Esophagus squamous epithelium (tissue), 5 donors: ENCODE measurements at regions not wholly inside any gene's neighbourhood (a gene's known extent, or its start where the extent isn't known, plus 50 kb on each side); places are given as distances from the start of the nearest gene placed in this dataset.

Source experiments
- DNase-seq: peaks from one replicate; lab custom pipeline; 2025; lab: John Stamatoyannopoulos, UW
- H3K27ac ChIP-seq, 4 donors: fragments of 200-600 bp; sonication (generic); one replicate each; pipeline ENCODE4 v1.5.1; 2016 to 2019; ENCODE audit warnings: mild to moderate bottlenecking in 1 of 4
- H3K27me3 ChIP-seq, 4 donors: fragments of 200-600 bp; sonication (generic); 1 replicate in 3 of 4; 2 replicates in 1 of 4; pipeline versions ENCODE4 v1.5.1 to v1.6.0; 2017 to 2021; ENCODE audit warnings: antibody characterized with exemption in 1 of 4
- H3K36me3 ChIP-seq, 3 donors: fragments of 200-600 bp; sonication (generic); one replicate each; pipeline ENCODE4 v1.5.1; 2016 to 2019
- H3K4me1 ChIP-seq, 3 donors: fragments of 200-600 bp; sonication (generic); one replicate each; pipeline ENCODE4 v1.5.1; 2017 to 2019
- H3K4me3 ChIP-seq, 4 donors: fragments of 200-600 bp; sonication (generic); 1 replicate in 3 of 4; 2 replicates in 1 of 4; pipeline ENCODE4 v1.5.1; 2016 to 2019; ENCODE audit warnings: mild to moderate bottlenecking in 2 of 4, moderate library complexity in 1 of 4
- H3K9me3 ChIP-seq, 3 donors: fragments of 200-600 bp; sonication (generic); one replicate each; pipeline ENCODE4 v1.5.1; 2016 to 2019
- CTCF ChIP-seq, 6 experiments: fragments of 450-650 bp in 4 of 6; fragments of 200-600 bp in 2 of 6; sonication (generic) in 2 of 6; IDR thresholded peaks; one replicate each; pipeline ENCODE4 v1.5.1; 2016 to 2019; ENCODE audit warnings: antibody characterized with exemption in 6 of 6, mild to moderate bottlenecking in 4 of 6, moderate library complexity in 4 of 6
- POLR2A ChIP-seq, 4 donors: fragments of 450-650 bp; IDR thresholded peaks; one replicate each; pipeline ENCODE4 v1.6.1; 2017; ENCODE audit warnings: antibody characterized with exemption in 4 of 4, mild to moderate bottlenecking in 4 of 4, moderate library complexity in 3 of 4
- WGBS, 2 donors: methylation state at CpG; one replicate each; pipeline ENCODE4 v1.1.5; 2018; 5-methylcytosine and 5-hydroxymethylcytosine counted together
- intact Hi-C: fragments of 100-400 bp; cut with DNase I; formaldehyde crosslinking; loops from one replicate; pipeline ENCODE4 v1.15.0; 2022
- donor health status: DM: yes; HTN: yes; CAD: no.

- H3K4me1 ChIP-seq: no peaks in the 10 kb centered on the region
- intact Hi-C loops: no loop called here
- no peaks in the 10 kb centered on the region for H3K9me3 ChIP-seq
- TF ChIP-seq CTCF (IDR thresholded peaks at IDR 0.05): no peak
- TF ChIP-seq POLR2A (IDR thresholded peaks at IDR 0.05): no peak
- no peaks in the 10 kb centered on the region for H3K36me3 ChIP-seq
- H3K27me3 ChIP-seq: no peaks in the 10 kb centered on the region
- DNase-seq: no peak
- no peak overlapping the region for H3K4me3 ChIP-seq
- WGBS, 2 donors: 88 to 90% methylated on average over 2 of the region's 2 CpGs
- H3K27ac ChIP-seq: no peak overlapping the region
These were observed 422.2 kb upstream of the TLE4 start for GRCh38 chr9:79149585-79149984.

GRCh38 chr9:79151791-79152190 is 420.0 kb upstream of the TLE4 start:
- DNase-seq: no peak
- no peaks in the 10 kb centered on the region for H3K4me1 ChIP-seq

GRCh38 chr9:79152306-79152705 is 419.5 kb upstream of the TLE4 start:
- intact Hi-C loops: no loop called here
- no peaks in the 10 kb centered on the region for H3K27me3 ChIP-seq
- H3K4me3 ChIP-seq: no peak overlapping the region
- H3K27ac ChIP-seq: no peak overlapping the region
- 7 to 44% methylated on average over 2 of the region's 2 CpGs for WGBS, 2 donors
- H3K36me3 ChIP-seq: no peaks in the 10 kb centered on the region
- no peaks in the 10 kb centered on the region for H3K9me3 ChIP-seq
- H3K4me1 ChIP-seq: no peaks in the 10 kb centered on the region
- TF ChIP-seq POLR2A (IDR thresholded peaks at IDR 0.05) (no peak), CTCF (IDR thresholded peaks at IDR 0.05) (no peak)
- no peak for DNase-seq

More at GRCh38 chr9:79151791-79152190, 420.0 kb upstream of the TLE4 start:
- H3K9me3 ChIP-seq: no peaks in the 10 kb centered on the region
- intact Hi-C loops: no loop called here
- no peak overlapping the region for H3K4me3 ChIP-seq
- no peak overlapping the region for H3K27ac ChIP-seq
- no peaks in the 10 kb centered on the region for H3K36me3 ChIP-seq
- TF ChIP-seq POLR2A (IDR thresholded peaks at IDR 0.05): no peak
- no peak for TF ChIP-seq CTCF (IDR thresholded peaks at IDR 0.05)
- H3K27me3 ChIP-seq: no peaks in the 10 kb centered on the region
- 71 to 78% methylated on average over 3 of the region's 3 CpGs for WGBS, 2 donors

GRCh38 chr9:79154806-79155205 is 417.0 kb upstream of the TLE4 start:
- Histone ChIP-seq H3K4me1 (no peaks in the 10 kb centered on the region), H3K27me3 (no peaks in the 10 kb centered on the region), H3K27ac (no peak overlapping the region), H3K36me3 (no peaks in the 10 kb centered on the region), H3K4me3 (no peak overlapping the region), H3K9me3 (no peaks in the 10 kb centered on the region)
- TF ChIP-seq POLR2A (IDR thresholded peaks at IDR 0.05): no peak
- no peak for TF ChIP-seq CTCF (IDR thresholded peaks at IDR 0.05)
- DNase-seq: no peak
- intact Hi-C loops: no loop called here
- WGBS, 2 donors: 3 to 14% methylated on average over 2 of the region's 2 CpGs

GRCh38 chr9:79155308-79155707 is 416.5 kb upstream of the TLE4 start:
- no peaks in the 10 kb centered on the region for H3K27me3 ChIP-seq
- no peak for DNase-seq
- H3K27ac ChIP-seq: no peak overlapping the region
- no peaks in the 10 kb centered on the region for H3K36me3 ChIP-seq
- no peaks in the 10 kb centered on the region for H3K9me3 ChIP-seq
- no peak for TF ChIP-seq POLR2A (IDR thresholded peaks at IDR 0.05)
- TF ChIP-seq CTCF (IDR thresholded peaks at IDR 0.05): peak in 1 of 6 experiments; percentile 32
- 14 to 19% methylated on average over 1 of the region's 1 CpG for whole genome bisulfite sequencing, 2 donors
- H3K4me3 ChIP-seq: no peak overlapping the region
- intact Hi-C loops: no loop called here
- H3K4me1 ChIP-seq: no peaks in the 10 kb centered on the region
